Keratinocyte (primary cell): ENCODE measurements at regions not wholly inside any gene's neighbourhood (a gene's known extent, or its start where the extent isn't known, plus 50 kb on each side); places are given as distances from the start of the nearest gene placed in this dataset.

ENCODE experiments used
- DNase-seq: peaks from one replicate; pipeline ENCODE4 v3.0.0-alpha.2; 2011; ENCODE audit warnings: low read depth, missing footprints, low spot score
- FAIRE-seq: peaks from 2 replicates; lab custom pipeline; 2011; peaks lifted over from hg19 to GRCh38; lab: Jason Lieb, UNC
- H2AFZ ChIP-seq: 2 replicates; pipeline ENCODE4 v1.6.0; 2012; ENCODE audit warnings: low read length, control low read depth, inconsistent platforms; ENCODE audit not compliant: control insufficient read depth
- H3K27ac ChIP-seq: 2 replicates; pipeline ENCODE4 v1.5.1; 2011; ENCODE audit warnings: low read length; ENCODE audit not compliant: control insufficient read depth, insufficient read depth
- H3K27me3 ChIP-seq: 3 replicates; pipeline ENCODE4 v1.6.0; 2011; ENCODE audit warnings: low read length; ENCODE audit not compliant: control insufficient read depth, insufficient read depth; ENCODE audit errors: extremely low read depth
- H3K36me3 ChIP-seq, 2 experiments: 2 replicates in 1 of 2; 3 replicates in 1 of 2; pipeline ENCODE4 v1.5.1; 2011; ENCODE audit warnings: low read length in 2 of 2, mild to moderate bottlenecking in 1 of 2; ENCODE audit not compliant: control insufficient read depth in 2 of 2, insufficient read depth in 2 of 2; ENCODE audit errors: extremely low read depth in 1 of 2
- H3K4me1 ChIP-seq: 3 replicates; pipeline ENCODE4 v1.5.1; 2011; ENCODE audit warnings: low read length; ENCODE audit not compliant: control insufficient read depth, insufficient read depth; ENCODE audit errors: extremely low read depth
- H3K4me2 ChIP-seq: 3 replicates; pipeline ENCODE4 v1.6.0; 2011; ENCODE audit warnings: low read depth, low read length; ENCODE audit not compliant: control insufficient read depth, insufficient read depth; ENCODE audit errors: extremely low read depth
- H3K4me3 ChIP-seq, 3 experiments: fragments of 200-600 bp in 1 of 3; sonication (generic) in 1 of 3; 2 replicates in 2 of 3; 3 replicates in 1 of 3; pipeline ENCODE4 v1.5.1; 2011 to 2016; ENCODE audit warnings: low read length in 3 of 3, mild to moderate bottlenecking in 3 of 3, control low read depth in 2 of 3, inconsistent platforms in 1 of 3, low read depth in 1 of 3, mixed read lengths in 1 of 3, mixed run types in 1 of 3, moderate library complexity in 1 of 3; ENCODE audit not compliant: control insufficient read depth in 2 of 3, insufficient read depth in 2 of 3; ENCODE audit errors: extremely low read depth in 1 of 3
- H3K79me2 ChIP-seq: 2 replicates; pipeline ENCODE4 v1.6.0; 2012; ENCODE audit warnings: low read length; ENCODE audit not compliant: control insufficient read depth, insufficient read depth
- H3K9ac ChIP-seq: 3 replicates; pipeline ENCODE4 v1.6.0; 2011; ENCODE audit warnings: low read length; ENCODE audit not compliant: control insufficient read depth, insufficient read depth; ENCODE audit errors: extremely low read depth
- H3K9me1 ChIP-seq: 3 replicates; pipeline ENCODE4 v1.6.0; 2011; ENCODE audit warnings: low read length; ENCODE audit not compliant: control insufficient read depth, insufficient read depth; ENCODE audit errors: extremely low read depth
- H3K9me3 ChIP-seq: 2 replicates; pipeline ENCODE4 v1.5.1; 2012; ENCODE audit warnings: low read depth, low read length; ENCODE audit not compliant: control insufficient read depth
- H4K20me1 ChIP-seq: 3 replicates; pipeline ENCODE4 v1.6.0; 2011; ENCODE audit warnings: low read length; ENCODE audit not compliant: control insufficient read depth, insufficient read depth; ENCODE audit errors: extremely low read depth
- EZH2 ChIP-seq: IDR thresholded peaks from one replicate; pipeline ENCODE4 v1.6.1; 2012; ENCODE audit warnings: inconsistent platforms, mild to moderate bottlenecking, low read length, moderate library complexity
- dilution Hi-C: fragments of 300-500 bp; cut with MboI; formaldehyde crosslinking; loops from one replicate; pipeline ENCODE4 v1.7.0; 2020; ENCODE audit warnings: low sequenced_read_pairs; ENCODE audit not compliant: extremely low pct_ligation_motif_present
- TF ChIP-seq, protein P1 (sequence below), 3 experiments: IDR thresholded peaks in 1 of 3; conservative IDR thresholded peaks in 1 of 3; optimal IDR thresholded peaks in 1 of 3; 2 replicates in 2 of 3; 3 replicates in 1 of 3; pipeline versions ENCODE3 to v1.5.1; 2011; ENCODE audit warnings: low read length in 3 of 3, mild to moderate bottlenecking in 3 of 3, moderate library complexity in 2 of 3, control low read depth in 1 of 3, inconsistent platforms in 1 of 3; ENCODE audit not compliant: insufficient read depth in 2 of 3; ENCODE audit errors: extremely low read depth in 1 of 3

GRCh38 chr6:26215585-26216358, 128.5 kb downstream of the HFE start:
- DNase-seq (no peak), FAIRE-seq (peak; percentile 29)
- Histone ChIP-seq H3K79me2 (no peaks in the 10 kb centered on the region), H3K4me3 (peak overlapping the region; percentile 36 to 62 (median 62)), H3K4me2 (peak overlapping the region; percentile 87), H2AFZ (no peak overlapping the region), H3K4me1 (peaks cover 19% of the 10 kb centered on the region), H3K9me3 (no peaks in the 10 kb centered on the region), H3K9ac (peak overlapping the region; percentile 76), H4K20me1 (no peaks in the 10 kb centered on the region), H3K36me3 (no peaks in the 10 kb centered on the region), H3K27ac (peak overlapping the region; percentile 79), H3K27me3 (no peaks in the 10 kb centered on the region), H3K9me1 (no peaks in the 10 kb centered on the region)
- dilution Hi-C loops, result no loop called here
- TF ChIP-seq, protein P1, sequence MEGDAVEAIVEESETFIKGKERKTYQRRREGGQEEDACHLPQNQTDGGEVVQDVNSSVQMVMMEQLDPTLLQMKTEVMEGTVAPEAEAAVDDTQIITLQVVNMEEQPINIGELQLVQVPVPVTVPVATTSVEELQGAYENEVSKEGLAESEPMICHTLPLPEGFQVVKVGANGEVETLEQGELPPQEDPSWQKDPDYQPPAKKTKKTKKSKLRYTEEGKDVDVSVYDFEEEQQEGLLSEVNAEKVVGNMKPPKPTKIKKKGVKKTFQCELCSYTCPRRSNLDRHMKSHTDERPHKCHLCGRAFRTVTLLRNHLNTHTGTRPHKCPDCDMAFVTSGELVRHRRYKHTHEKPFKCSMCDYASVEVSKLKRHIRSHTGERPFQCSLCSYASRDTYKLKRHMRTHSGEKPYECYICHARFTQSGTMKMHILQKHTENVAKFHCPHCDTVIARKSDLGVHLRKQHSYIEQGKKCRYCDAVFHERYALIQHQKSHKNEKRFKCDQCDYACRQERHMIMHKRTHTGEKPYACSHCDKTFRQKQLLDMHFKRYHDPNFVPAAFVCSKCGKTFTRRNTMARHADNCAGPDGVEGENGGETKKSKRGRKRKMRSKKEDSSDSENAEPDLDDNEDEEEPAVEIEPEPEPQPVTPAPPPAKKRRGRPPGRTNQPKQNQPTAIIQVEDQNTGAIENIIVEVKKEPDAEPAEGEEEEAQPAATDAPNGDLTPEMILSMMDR (optimal IDR thresholded peaks at IDR 0.05 in 1 of 3, IDR thresholded peaks at IDR 0.05 in 1 of 3, conservative IDR thresholded peaks at IDR 0.05 in 1 of 3; ENCODE audit: extremely low read depth in 1 of 3, insufficient read depth in 2 of 3, low read length in 3 of 3), result no peak
- no peak for TF ChIP-seq EZH2

GRCh38 chr6:26216359-26216885, 129.2 kb downstream of the HFE start:
- H3K9me3 ChIP-seq, result no peaks in the 10 kb centered on the region
- H3K4me1 ChIP-seq, result peaks cover 19% of the 10 kb centered on the region
- H3K9me1 ChIP-seq, result no peaks in the 10 kb centered on the region
- dilution Hi-C loops, result no loop called here
- DNase-seq (peak; percentile 97), FAIRE-seq (peak; percentile 74)
- H3K79me2 ChIP-seq, result no peaks in the 10 kb centered on the region
- H3K4me2 ChIP-seq, result peak overlapping the region; percentile 92
- no peaks in the 10 kb centered on the region for H3K36me3 ChIP-seq
- H3K9ac ChIP-seq, result peak overlapping the region; percentile 76
- no peak overlapping the region for H2AFZ ChIP-seq
- no peaks in the 10 kb centered on the region for H4K20me1 ChIP-seq
- TF ChIP-seq, protein P1 (optimal IDR thresholded peaks at IDR 0.05 in 1 of 3, IDR thresholded peaks at IDR 0.05 in 1 of 3, conservative IDR thresholded peaks at IDR 0.05 in 1 of 3; ENCODE audit: extremely low read depth in 1 of 3, insufficient read depth in 2 of 3, low read length in 3 of 3), result no peak
- TF ChIP-seq EZH2, result no peak
- peak overlapping the region; percentile 79 for H3K27ac ChIP-seq
- no peaks in the 10 kb centered on the region for H3K27me3 ChIP-seq
- H3K4me3 ChIP-seq, result peak overlapping the region; percentile 50 to 62 (median 62)
